ENCODE measurements at regions not wholly inside any gene's neighbourhood (a gene's known extent, or its start where the extent isn't known, plus 50 kb on each side); places are given as distances from the start of the nearest gene placed in this dataset.
A peak's percentile ranks its signal among the peaks of the same experiment; 100 is the strongest.

GRCh38 chr5:52497133-52497693, 290.5 kb upstream of the ITGA1 start:
- Histone ChIP-seq H3K4me1 (no peaks in the 10 kb centered on the region), H3K4me3 (no peak overlapping the region), H3K9me3 (no peaks in the 10 kb centered on the region), H3K27me3 (ENCODE audit: low read depth) (no peaks in the 10 kb centered on the region), H3K27ac (no peak overlapping the region), H3K36me3 (no peaks in the 10 kb centered on the region)
- TF ChIP-seq CTCF (IDR thresholded peaks at IDR 0.05): no peak
- intact Hi-C loops (cut with DNase I): no loop called here
- no peak for ATAC-seq
- DNase-seq: no peak

- DNase-seq (no peak), ATAC-seq (no peak)
- Histone ChIP-seq H3K27ac (no peak overlapping the region), H3K36me3 (no peaks in the 10 kb centered on the region), H3K27me3 (ENCODE audit: low read depth) (no peaks in the 10 kb centered on the region), H3K4me1 (no peaks in the 10 kb centered on the region), H3K9me3 (no peaks in the 10 kb centered on the region), H3K4me3 (no peak overlapping the region)
- TF ChIP-seq CTCF (IDR thresholded peaks at IDR 0.05): no peak
- intact Hi-C loops (cut with DNase I): no loop called here
These were observed 289.1 kb upstream of the ITGA1 start for GRCh38 chr5:52498607-52499006.

- H3K9me3 ChIP-seq: no peaks in the 10 kb centered on the region
- TF ChIP-seq CTCF (IDR thresholded peaks at IDR 0.05): no peak
- no peaks in the 10 kb centered on the region for H3K36me3 ChIP-seq
- no peak for ATAC-seq
- no peak overlapping the region for H3K4me3 ChIP-seq
- no peak overlapping the region for H3K27ac ChIP-seq
- intact Hi-C loops (cut with DNase I): no loop called here
- DNase-seq: no peak
- no peaks in the 10 kb centered on the region for H3K4me1 ChIP-seq
- no peaks in the 10 kb centered on the region for H3K27me3 ChIP-seq (ENCODE audit: low read depth)
These were observed 285.2 kb upstream of the ITGA1 start for GRCh38 chr5:52502460-52502999.

GRCh38 chr5:52504584-52505240, 283.0 kb upstream of the ITGA1 start:
- intact Hi-C loops (cut with DNase I): no loop called here
- DNase-seq (no peak), ATAC-seq (no peak)
- Histone ChIP-seq H3K27ac (no peak overlapping the region), H3K4me3 (no peak overlapping the region), H3K4me1 (no peaks in the 10 kb centered on the region), H3K27me3 (ENCODE audit: low read depth) (no peaks in the 10 kb centered on the region), H3K36me3 (no peaks in the 10 kb centered on the region), H3K9me3 (no peaks in the 10 kb centered on the region)
- no peak for TF ChIP-seq CTCF (IDR thresholded peaks at IDR 0.05)

GRCh38 chr5:52517667-52518066, 270.0 kb upstream of the ITGA1 start:
- H3K9me3 ChIP-seq: no peaks in the 10 kb centered on the region
- DNase-seq (peak; percentile 31), ATAC-seq (no peak)
- H3K4me1 ChIP-seq: no peaks in the 10 kb centered on the region
- no peak for TF ChIP-seq CTCF (IDR thresholded peaks at IDR 0.05)
- no peaks in the 10 kb centered on the region for H3K27me3 ChIP-seq (ENCODE audit: low read depth)
- H3K4me3 ChIP-seq: no peak overlapping the region
- H3K36me3 ChIP-seq: no peaks in the 10 kb centered on the region
- no peak overlapping the region for H3K27ac ChIP-seq
- intact Hi-C loops (cut with DNase I): no loop called here

Data from lower lobe of right lung (tissue), 2 donors.